ENCODE measurements at regions not wholly inside any gene's neighbourhood (a gene's known extent, or its start where the extent isn't known, plus 50 kb on each side); places are given as distances from the start of the nearest gene placed in this dataset.

DNA sequence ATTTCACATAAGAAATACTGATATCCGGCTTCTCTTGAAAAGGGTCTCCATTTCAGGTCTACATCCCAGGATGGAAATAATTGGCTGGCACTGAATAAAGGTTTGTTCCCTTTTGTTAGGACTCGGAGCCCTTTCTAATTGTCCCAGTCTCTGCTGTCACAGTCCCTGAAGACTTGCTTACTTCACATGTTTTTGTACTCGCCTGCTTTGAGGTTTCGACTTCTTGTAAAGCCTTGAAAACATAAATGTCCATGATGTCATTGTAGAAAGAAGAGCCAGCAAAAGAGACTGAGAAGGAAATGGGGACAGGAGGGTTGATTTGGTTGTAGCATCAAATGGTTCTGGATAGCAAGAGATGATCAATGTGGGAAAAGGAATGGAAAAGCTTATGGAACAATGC is 963.4 kb upstream of the SEMA6D start:
- ATAC-seq (ENCODE audit: poor library complexity) (no peak), DNase-seq (no peak)
- Mint-ChIP-seq H3K36me3 (ENCODE audit: low read depth) (no peaks in the 10 kb centered on the region), H3K9me3 (peaks cover 15% of the 10 kb centered on the region), H3K4me3 (no peak overlapping the region), H3K27ac (no peak overlapping the region), H3K4me1 (ENCODE audit: low read depth) (no peaks in the 10 kb centered on the region), H3K27me3 (no peaks in the 10 kb centered on the region)
- TF ChIP-seq, protein P1, sequence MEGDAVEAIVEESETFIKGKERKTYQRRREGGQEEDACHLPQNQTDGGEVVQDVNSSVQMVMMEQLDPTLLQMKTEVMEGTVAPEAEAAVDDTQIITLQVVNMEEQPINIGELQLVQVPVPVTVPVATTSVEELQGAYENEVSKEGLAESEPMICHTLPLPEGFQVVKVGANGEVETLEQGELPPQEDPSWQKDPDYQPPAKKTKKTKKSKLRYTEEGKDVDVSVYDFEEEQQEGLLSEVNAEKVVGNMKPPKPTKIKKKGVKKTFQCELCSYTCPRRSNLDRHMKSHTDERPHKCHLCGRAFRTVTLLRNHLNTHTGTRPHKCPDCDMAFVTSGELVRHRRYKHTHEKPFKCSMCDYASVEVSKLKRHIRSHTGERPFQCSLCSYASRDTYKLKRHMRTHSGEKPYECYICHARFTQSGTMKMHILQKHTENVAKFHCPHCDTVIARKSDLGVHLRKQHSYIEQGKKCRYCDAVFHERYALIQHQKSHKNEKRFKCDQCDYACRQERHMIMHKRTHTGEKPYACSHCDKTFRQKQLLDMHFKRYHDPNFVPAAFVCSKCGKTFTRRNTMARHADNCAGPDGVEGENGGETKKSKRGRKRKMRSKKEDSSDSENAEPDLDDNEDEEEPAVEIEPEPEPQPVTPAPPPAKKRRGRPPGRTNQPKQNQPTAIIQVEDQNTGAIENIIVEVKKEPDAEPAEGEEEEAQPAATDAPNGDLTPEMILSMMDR (IDR thresholded peaks at IDR 0.05) = no peak
- no peaks in the 10 kb centered on the region for H3K27me3 ChIP-seq (ENCODE audit: control insufficient read depth in 1 of 2, insufficient read depth in 2 of 2, low read length in 2 of 2)
- CTCF ChIA-PET = no interaction called here
- no peak overlapping the region for H3K4me3 ChIP-seq (ENCODE audit: low read length)
- no peaks in the 10 kb centered on the region for H3K36me3 ChIP-seq (ENCODE audit: insufficient read depth, low read length)
- intact Hi-C loops (cut with DNase I, micrococcal nuclease) = no loop called here
- H3K27ac ChIP-seq (ENCODE audit: low read depth in 1 of 2, low read length in 2 of 2) = no peak overlapping the region
- H3K4me1 ChIP-seq (ENCODE audit: insufficient read depth, low read length) = no peaks in the 10 kb centered on the region
- peaks cover 0 to 7% of the 10 kb centered on the region in 2 experiments for H3K9me3 ChIP-seq (ENCODE audit: control insufficient read depth in 1 of 2, insufficient read depth in 1 of 2, low read length in 2 of 2)
- POLR2A ChIA-PET = no interaction called here

DNA sequence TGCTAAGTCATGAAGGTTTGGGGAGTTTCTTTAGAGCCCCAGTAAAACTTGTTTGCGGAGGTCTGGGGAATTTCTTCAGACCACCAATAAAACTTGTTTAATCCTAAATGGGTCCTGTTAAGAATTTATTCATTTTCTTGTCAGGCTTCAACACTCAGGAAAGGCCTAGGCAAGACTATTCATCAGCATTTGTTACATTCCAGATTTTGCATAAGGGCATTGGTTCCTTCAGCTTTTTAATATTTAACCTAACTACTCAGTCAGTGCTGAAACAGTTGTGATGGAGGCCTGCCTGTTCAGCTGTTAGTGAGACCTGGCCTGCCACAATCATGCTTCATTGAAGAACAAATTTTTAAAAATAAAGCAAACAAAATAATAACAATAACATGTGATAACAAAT is 954.2 kb upstream of the SEMA6D start:
- H3K4me1 ChIP-seq (ENCODE audit: insufficient read depth, low read length) = no peaks in the 10 kb centered on the region
- ChIA-PET POLR2A (no interaction called here), CTCF (no interaction called here)
- H3K9me3 ChIP-seq (ENCODE audit: control insufficient read depth in 1 of 2, insufficient read depth in 1 of 2, low read length in 2 of 2) = peaks cover 0 to 8% of the 10 kb centered on the region in 2 experiments
- no peak overlapping the region for H3K4me3 Mint-ChIP-seq
- TF ChIP-seq, protein P1 (IDR thresholded peaks at IDR 0.05) = no peak
- H3K27ac ChIP-seq (ENCODE audit: low read depth in 1 of 2, low read length in 2 of 2) = no peak overlapping the region
- no peaks in the 10 kb centered on the region for H3K27me3 Mint-ChIP-seq
- DNase-seq (no peak), ATAC-seq (ENCODE audit: poor library complexity) (no peak)
- H3K36me3 ChIP-seq (ENCODE audit: insufficient read depth, low read length) = no peaks in the 10 kb centered on the region
- H3K9me3 Mint-ChIP-seq = peaks cover 11% of the 10 kb centered on the region
- no peaks in the 10 kb centered on the region for H3K4me1 Mint-ChIP-seq (ENCODE audit: low read depth)
- H3K27ac Mint-ChIP-seq = no peak overlapping the region
- H3K27me3 ChIP-seq (ENCODE audit: control insufficient read depth in 1 of 2, insufficient read depth in 2 of 2, low read length in 2 of 2) = no peaks in the 10 kb centered on the region
- H3K4me3 ChIP-seq (ENCODE audit: low read length) = no peak overlapping the region
- intact Hi-C loops (cut with DNase I, micrococcal nuclease) = no loop called here
- H3K36me3 Mint-ChIP-seq (ENCODE audit: low read depth) = no peaks in the 10 kb centered on the region

DNA sequence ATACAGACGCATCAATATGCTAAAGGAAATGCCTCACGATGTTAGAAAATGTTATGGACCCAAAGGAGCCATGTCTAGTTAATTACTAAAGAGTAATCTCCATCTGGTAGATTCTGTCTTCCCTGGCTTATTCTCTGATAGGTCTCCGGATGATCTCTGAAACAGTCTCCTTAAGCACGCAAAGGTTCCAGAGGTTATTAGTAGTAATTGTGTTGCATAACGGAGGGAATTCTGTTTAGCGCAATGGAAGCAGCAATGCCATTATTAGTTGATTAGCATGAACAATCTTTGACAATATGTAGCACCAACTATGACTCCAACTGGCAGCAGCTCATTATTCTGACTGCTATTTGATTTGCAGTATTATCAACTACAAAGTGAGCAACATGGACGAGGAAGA is 952.5 kb upstream of the SEMA6D start:
- H3K4me3 ChIP-seq (ENCODE audit: low read length) = no peak overlapping the region
- intact Hi-C loops (cut with DNase I, micrococcal nuclease) = no loop called here
- Mint-ChIP-seq H3K27ac (no peak overlapping the region), H3K4me1 (ENCODE audit: low read depth) (no peaks in the 10 kb centered on the region), H3K4me3 (no peak overlapping the region), H3K9me3 (peaks cover 11% of the 10 kb centered on the region), H3K36me3 (ENCODE audit: low read depth) (no peaks in the 10 kb centered on the region), H3K27me3 (no peaks in the 10 kb centered on the region)
- TF ChIP-seq, protein P1 (IDR thresholded peaks at IDR 0.05) = no peak
- peaks cover 6 to 21% of the 10 kb centered on the region in 2 experiments for H3K9me3 ChIP-seq (ENCODE audit: control insufficient read depth in 1 of 2, insufficient read depth in 1 of 2, low read length in 2 of 2)
- DNase-seq = no peak
- H3K27ac ChIP-seq (ENCODE audit: low read depth in 1 of 2, low read length in 2 of 2) = no peak overlapping the region
- no peaks in the 10 kb centered on the region for H3K27me3 ChIP-seq (ENCODE audit: control insufficient read depth in 1 of 2, insufficient read depth in 2 of 2, low read length in 2 of 2)
- no peak for ATAC-seq (ENCODE audit: poor library complexity)
- H3K36me3 ChIP-seq (ENCODE audit: insufficient read depth, low read length) = no peaks in the 10 kb centered on the region
- ChIA-PET POLR2A (no interaction called here), CTCF (no interaction called here)
- no peaks in the 10 kb centered on the region for H3K4me1 ChIP-seq (ENCODE audit: insufficient read depth, low read length)

All from CD4-positive, alpha-beta T cell (primary cell).